Gastrocnemius medialis (tissue), 4 donors: ENCODE measurements at regions not wholly inside any gene's neighbourhood (a gene's known extent, or its start where the extent isn't known, plus 50 kb on each side); places are given as distances from the start of the nearest gene placed in this dataset.

Source experiments
- ATAC-seq, 2 donors: fragments of 150-250 bp; one replicate each; pipeline ENCODE4 v1.9.1; 2016
- DNase-seq, 2 donors: peaks; one replicate each; pipeline ENCODE4 v3.0.0-alpha.2; 2019
- H3K27ac ChIP-seq, 4 donors: fragments of 200-600 bp; sonication (generic); 1 replicate in 1 of 4; 2 replicates in 3 of 4; pipeline ENCODE4 v1.5.1; 2016 to 2018; ENCODE audit warnings: mild to moderate bottlenecking in 2 of 4, moderate library complexity in 1 of 4
- H3K27me3 ChIP-seq, 3 donors: fragments of 200-600 bp; sonication (generic) in 2 of 3; 1 replicate in 1 of 3; 2 replicates in 2 of 3; pipeline versions ENCODE4 v1.5.1 to v1.6.0; 2016 to 2019; ENCODE audit warnings: mild to moderate bottlenecking in 1 of 3, moderate library complexity in 1 of 3
- H3K36me3 ChIP-seq, 2 donors: fragments of 200-600 bp; sonication (generic) in 1 of 2; one replicate each; pipeline ENCODE4 v1.5.1; 2017 to 2018
- H3K4me1 ChIP-seq, 2 donors: fragments of 200-600 bp; sonication (generic) in 1 of 2; one replicate each; pipeline ENCODE4 v1.5.1; 2016 to 2017; ENCODE audit warnings: mild to moderate bottlenecking in 2 of 2
- H3K4me3 ChIP-seq, 4 donors: fragments of 200-600 bp; sonication (generic) in 3 of 4; 1 replicate in 1 of 4; 2 replicates in 3 of 4; pipeline ENCODE4 v1.5.1; 2016 to 2019; ENCODE audit warnings: mild to moderate bottlenecking in 2 of 4
- H3K9me3 ChIP-seq, 3 donors: fragments of 200-600 bp; sonication (generic) in 2 of 3; 1 replicate in 1 of 3; 2 replicates in 2 of 3; pipeline ENCODE4 v1.5.1; 2016 to 2019
- POLR2A ChIP-seq, 2 donors: fragments of 450-650 bp; IDR thresholded peaks; one replicate each; pipeline ENCODE4 v1.6.1; 2017; ENCODE audit warnings: antibody characterized with exemption in 2 of 2, mild to moderate bottlenecking in 2 of 2, moderate library complexity in 2 of 2
- in situ Hi-C, 4 donors: fragments of 200-750 bp; cut with MboI; loops; one replicate each; pipeline versions ENCODE4 v1.15.0 to v1.8.0; 2017; ENCODE audit warnings: low sequenced_read_pairs in 4 of 4
- intact Hi-C: fragments of 100-400 bp; cut with DNase I; formaldehyde crosslinking; loops from one replicate; pipeline ENCODE4 v1.15.1; 2023; ENCODE audit warnings: low total_unique reads
- TF ChIP-seq, protein P1 (sequence below), 5 experiments: fragments of 450-650 bp in 3 of 5; fragments of 200-600 bp in 2 of 5; sonication (generic) in 2 of 5; IDR thresholded peaks in 4 of 5; conservative IDR thresholded peaks in 1 of 5; 1 replicate in 4 of 5; 2 replicates in 1 of 5; pipeline ENCODE4 v1.5.1; 2016 to 2019; ENCODE audit warnings: antibody characterized with exemption in 5 of 5, mild to moderate bottlenecking in 3 of 5, moderate library complexity in 3 of 5

DNA sequence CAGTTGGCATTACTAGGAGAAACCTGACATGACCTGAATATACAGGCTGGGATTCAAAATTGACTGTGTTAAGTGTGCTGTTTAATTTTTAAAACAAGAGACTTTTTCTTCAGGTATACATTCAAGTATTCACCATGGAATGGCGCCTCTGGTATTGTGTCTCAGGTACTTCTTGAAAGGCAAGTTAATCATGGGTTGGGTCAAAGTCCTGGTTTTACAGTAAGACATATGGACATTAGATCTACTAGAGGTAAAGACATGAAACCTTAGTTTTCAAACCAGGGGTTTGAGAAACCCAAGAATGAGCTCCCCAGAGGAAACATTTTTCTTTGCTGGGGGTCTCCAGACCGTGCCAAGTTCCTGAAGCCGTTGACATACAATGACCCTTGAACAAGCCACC, 232.4 kb downstream of the SAMD5 start:
- in situ Hi-C loops (no loop called here), intact Hi-C loops (no loop called here)
- Histone ChIP-seq H3K9me3 (no peaks in the 10 kb centered on the region), H3K27me3 (no peaks in the 10 kb centered on the region), H3K4me1 (no peaks in the 10 kb centered on the region), H3K4me3 (no peak overlapping the region), H3K36me3 (no peaks in the 10 kb centered on the region), H3K27ac (no peak overlapping the region)
- no peak for DNase-seq
- ATAC-seq: no peak
- TF ChIP-seq, protein P1, sequence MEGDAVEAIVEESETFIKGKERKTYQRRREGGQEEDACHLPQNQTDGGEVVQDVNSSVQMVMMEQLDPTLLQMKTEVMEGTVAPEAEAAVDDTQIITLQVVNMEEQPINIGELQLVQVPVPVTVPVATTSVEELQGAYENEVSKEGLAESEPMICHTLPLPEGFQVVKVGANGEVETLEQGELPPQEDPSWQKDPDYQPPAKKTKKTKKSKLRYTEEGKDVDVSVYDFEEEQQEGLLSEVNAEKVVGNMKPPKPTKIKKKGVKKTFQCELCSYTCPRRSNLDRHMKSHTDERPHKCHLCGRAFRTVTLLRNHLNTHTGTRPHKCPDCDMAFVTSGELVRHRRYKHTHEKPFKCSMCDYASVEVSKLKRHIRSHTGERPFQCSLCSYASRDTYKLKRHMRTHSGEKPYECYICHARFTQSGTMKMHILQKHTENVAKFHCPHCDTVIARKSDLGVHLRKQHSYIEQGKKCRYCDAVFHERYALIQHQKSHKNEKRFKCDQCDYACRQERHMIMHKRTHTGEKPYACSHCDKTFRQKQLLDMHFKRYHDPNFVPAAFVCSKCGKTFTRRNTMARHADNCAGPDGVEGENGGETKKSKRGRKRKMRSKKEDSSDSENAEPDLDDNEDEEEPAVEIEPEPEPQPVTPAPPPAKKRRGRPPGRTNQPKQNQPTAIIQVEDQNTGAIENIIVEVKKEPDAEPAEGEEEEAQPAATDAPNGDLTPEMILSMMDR (IDR thresholded peaks at IDR 0.05 in 4 of 5, conservative IDR thresholded peaks at IDR 0.05 in 1 of 5): no peak
- TF ChIP-seq POLR2A (IDR thresholded peaks at IDR 0.05): no peak

DNA sequence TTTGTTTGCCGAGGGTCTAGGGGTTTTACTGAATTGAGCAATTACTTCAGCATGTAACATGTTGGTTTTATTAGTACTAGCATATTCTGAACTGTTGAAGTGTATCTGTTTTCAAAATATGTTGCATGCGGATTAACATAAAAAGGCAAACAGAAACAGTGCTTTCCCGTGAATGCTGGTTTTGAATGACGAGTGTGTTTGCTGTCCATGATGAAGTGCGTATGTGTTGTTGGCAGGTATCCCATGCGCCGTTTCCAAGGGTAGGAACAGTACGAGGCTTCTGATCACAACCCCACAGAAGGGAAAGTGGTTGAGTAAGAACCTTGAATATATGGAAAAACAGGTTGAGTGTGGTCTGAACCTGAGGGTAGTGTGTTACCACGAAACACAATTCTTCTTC, 232.9 kb downstream of the SAMD5 start:
- H3K9me3 ChIP-seq: no peaks in the 10 kb centered on the region
- no peaks in the 10 kb centered on the region for H3K36me3 ChIP-seq

DNA sequence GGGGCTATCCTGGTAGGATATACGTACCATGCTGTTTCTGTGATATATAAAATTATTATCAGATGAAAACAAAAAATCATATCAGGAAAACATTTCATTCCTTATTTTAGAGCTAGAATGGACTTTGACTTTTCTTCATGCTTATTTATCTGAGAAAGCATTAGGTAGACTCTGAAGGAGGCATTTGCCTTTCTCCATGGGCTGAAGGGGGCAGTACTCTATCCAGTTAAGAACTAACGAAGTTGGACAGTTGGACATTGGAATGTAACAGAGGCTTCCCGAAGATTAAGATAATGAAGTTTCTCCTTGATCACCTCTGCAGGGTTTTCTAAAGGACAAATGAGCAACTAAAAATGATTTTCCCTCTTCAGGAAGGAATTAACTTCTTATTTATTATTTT, 233.9 kb downstream of the SAMD5 start:
- in situ Hi-C loops (no loop called here), intact Hi-C loops (no loop called here)
- no peaks in the 10 kb centered on the region for H3K27me3 ChIP-seq
- H3K4me3 ChIP-seq: no peak overlapping the region
- H3K4me1 ChIP-seq: no peaks in the 10 kb centered on the region
- no peak for TF ChIP-seq POLR2A (IDR thresholded peaks at IDR 0.05)
- TF ChIP-seq, protein P1 (IDR thresholded peaks at IDR 0.05 in 4 of 5, conservative IDR thresholded peaks at IDR 0.05 in 1 of 5): no peak
- no peak overlapping the region for H3K27ac ChIP-seq
- no peaks in the 10 kb centered on the region for H3K36me3 ChIP-seq
- H3K9me3 ChIP-seq: no peaks in the 10 kb centered on the region
- DNase-seq (no peak), ATAC-seq (no peak)

More for the DNA sequence above, 232.9 kb downstream of the SAMD5 start:
- Histone ChIP-seq H3K27ac (no peak overlapping the region), H3K4me1 (no peaks in the 10 kb centered on the region), H3K4me3 (no peak overlapping the region), H3K27me3 (no peaks in the 10 kb centered on the region)
- ATAC-seq: no peak
- in situ Hi-C loops: no loop called here
- no peak for DNase-seq
- no peak for TF ChIP-seq POLR2A (IDR thresholded peaks at IDR 0.05)
- TF ChIP-seq, protein P1 (IDR thresholded peaks at IDR 0.05 in 4 of 5, conservative IDR thresholded peaks at IDR 0.05 in 1 of 5): no peak
- intact Hi-C loops: no loop called here

DNA sequence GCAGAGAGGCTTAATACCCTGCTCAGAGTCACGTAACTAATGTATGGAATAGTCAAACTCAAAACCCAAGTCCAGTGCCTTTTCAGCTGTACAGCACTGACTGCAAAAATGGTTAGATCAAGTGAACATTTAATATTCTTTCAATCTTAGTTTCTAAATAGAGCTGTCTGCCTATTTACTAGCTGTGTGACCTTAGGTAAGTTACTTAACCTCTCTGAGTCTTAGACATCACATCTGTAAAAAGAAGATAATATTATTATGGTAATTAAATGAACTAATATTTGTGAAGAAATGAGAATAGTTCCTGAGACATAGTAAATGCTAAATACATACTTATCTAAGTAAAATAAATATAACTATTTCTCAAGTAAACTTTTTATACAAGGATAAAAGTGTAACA, 235.5 kb downstream of the SAMD5 start:
- H3K4me3 ChIP-seq: no peak overlapping the region
- ATAC-seq: no peak
- in situ Hi-C loops: no loop called here
- TF ChIP-seq, protein P1 (IDR thresholded peaks at IDR 0.05 in 4 of 5, conservative IDR thresholded peaks at IDR 0.05 in 1 of 5): no peak
- TF ChIP-seq POLR2A (IDR thresholded peaks at IDR 0.05): no peak
- H3K27ac ChIP-seq: no peak overlapping the region
- DNase-seq: no peak
- H3K9me3 ChIP-seq: no peaks in the 10 kb centered on the region
- no peaks in the 10 kb centered on the region for H3K4me1 ChIP-seq
- H3K36me3 ChIP-seq: no peaks in the 10 kb centered on the region
- intact Hi-C loops: loop anchor here (1.0 kb wide), 1 partner anchor 20 kb away; no protein-coding TSS in a partner anchor
- H3K27me3 ChIP-seq: no peaks in the 10 kb centered on the region

DNA sequence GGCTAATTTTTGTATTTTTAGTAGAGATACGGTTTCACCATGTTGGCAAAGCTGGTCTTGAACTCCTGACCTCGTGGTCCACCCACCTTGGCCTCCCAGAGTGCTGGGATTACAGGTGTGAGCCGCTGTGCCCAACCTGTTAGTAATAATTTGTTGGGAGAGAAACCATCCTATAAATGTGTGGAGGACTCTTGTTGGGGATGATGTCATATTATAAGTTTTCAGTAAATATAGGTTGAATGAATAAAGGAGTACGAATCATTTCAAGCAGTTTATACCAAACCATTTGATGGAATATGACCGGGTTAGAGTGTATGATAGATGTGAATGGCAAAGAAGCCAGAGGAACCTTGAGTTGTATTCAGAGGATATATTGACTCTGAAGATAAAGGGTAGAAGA, 240.8 kb downstream of the SAMD5 start:
- no peak overlapping the region for H3K4me3 ChIP-seq
- H3K4me1 ChIP-seq: no peaks in the 10 kb centered on the region
- no peak for TF ChIP-seq POLR2A (IDR thresholded peaks at IDR 0.05)
- TF ChIP-seq, protein P1 (IDR thresholded peaks at IDR 0.05 in 4 of 5, conservative IDR thresholded peaks at IDR 0.05 in 1 of 5): no peak
- no peak overlapping the region for H3K27ac ChIP-seq
- H3K36me3 ChIP-seq: no peaks in the 10 kb centered on the region
- intact Hi-C loops: no loop called here
- ATAC-seq (no peak), DNase-seq (no peak)
- no peaks in the 10 kb centered on the region for H3K9me3 ChIP-seq
- H3K27me3 ChIP-seq: no peaks in the 10 kb centered on the region
- in situ Hi-C loops: no loop called here
